Fibroblast of lung (primary cell): ENCODE measurements at regions not wholly inside any gene's neighbourhood (a gene's known extent, or its start where the extent isn't known, plus 50 kb on each side); places are given as distances from the start of the nearest gene placed in this dataset.
"Not testable (repeated sequence)": the region's sequence is repeated elsewhere in the genome, so short reads cannot be mapped to it uniquely, and the experiment has no call there.

Experiments
- DNase-seq, 2 donors: peaks; one replicate each; pipeline versions ENCODE4 v3.0.0 to v3.0.0-alpha.2; 2010; ENCODE audit warnings: low read depth in 2 of 2
- H2AFZ ChIP-seq: 2 replicates; pipeline ENCODE4 v1.5.1; 2012; ENCODE audit warnings: low read length, control low read depth, inconsistent platforms
- H3K27ac ChIP-seq: 2 replicates; pipeline ENCODE4 v1.5.1; 2011; ENCODE audit warnings: low read length, control low read depth; ENCODE audit not compliant: insufficient read depth
- H3K27me3 ChIP-seq: 2 replicates; pipeline ENCODE4 v1.5.1; 2011; ENCODE audit warnings: mild to moderate bottlenecking, low read length; ENCODE audit not compliant: control insufficient read depth, insufficient read depth
- H3K36me3 ChIP-seq: 2 replicates; pipeline ENCODE4 v1.5.1; 2011; ENCODE audit warnings: low read length; ENCODE audit not compliant: control insufficient read depth, insufficient read depth
- H3K4me1 ChIP-seq: 2 replicates; pipeline ENCODE4 v1.5.1; 2011; ENCODE audit warnings: low read length; ENCODE audit not compliant: control insufficient read depth, insufficient read depth; ENCODE audit errors: extremely low read depth
- H3K4me2 ChIP-seq: 2 replicates; pipeline ENCODE4 v1.5.1; 2011; ENCODE audit warnings: low read length, control low read depth; ENCODE audit not compliant: insufficient read depth; ENCODE audit errors: extremely low read depth
- H3K4me3 ChIP-seq, 4 experiments: fragments of 200-600 bp in 1 of 4; sonication (generic) in 1 of 4; replicated peaks in 1 of 4; 2 replicates each; pipeline ENCODE4 v1.5.1; 2011 to 2016; ENCODE audit warnings: low read length in 4 of 4, low read depth in 3 of 4, mild to moderate bottlenecking in 3 of 4, control low read depth in 2 of 4, inconsistent platforms in 1 of 4, mixed read lengths in 1 of 4; ENCODE audit not compliant: insufficient read depth in 1 of 4; ENCODE audit errors: control extremely low read depth in 1 of 4
- H3K79me2 ChIP-seq: 2 replicates; pipeline ENCODE4 v1.5.1; 2012; ENCODE audit warnings: mild to moderate bottlenecking, low read length, inconsistent platforms; ENCODE audit not compliant: control insufficient read depth, insufficient read depth
- H3K9ac ChIP-seq: 2 replicates; pipeline ENCODE4 v1.5.1; 2011; ENCODE audit warnings: mild to moderate bottlenecking, low read length, control low read depth; ENCODE audit not compliant: insufficient read depth
- H3K9me3 ChIP-seq: 2 replicates; pipeline ENCODE4 v1.5.1; 2012; ENCODE audit warnings: low read depth, low read length; ENCODE audit not compliant: control insufficient read depth, insufficient read depth
- H4K20me1 ChIP-seq: 2 replicates; pipeline ENCODE4 v1.5.1; 2011; ENCODE audit warnings: low read length; ENCODE audit not compliant: control insufficient read depth, insufficient read depth; ENCODE audit errors: extremely low read depth
- CTCF ChIP-seq, 2 donors: IDR thresholded peaks in 1 of 2; conservative IDR thresholded peaks in 1 of 2; 1 replicate in 1 of 2; 2 replicates in 1 of 2; pipeline ENCODE4 v1.5.1; 2011 to 2012; ENCODE audit warnings: low read length in 2 of 2, control low read depth in 1 of 2, inconsistent platforms in 1 of 2, low read depth in 1 of 2, mild to moderate bottlenecking in 1 of 2
- EZH2 ChIP-seq: IDR thresholded peaks from 2 replicates; pipeline ENCODE4 v1.5.1; 2012; ENCODE audit warnings: low read length, control low read depth, mild to moderate bottlenecking; ENCODE audit errors: missing control alignments

- Histone ChIP-seq H3K27me3 (no peaks in the 10 kb centered on the region), H3K4me2 (no peak overlapping the region), H3K9ac (no peak overlapping the region), H4K20me1 (no peaks in the 10 kb centered on the region), H3K4me3 (no peak overlapping the region), H3K27ac (no peak overlapping the region), H3K9me3 (no peaks in the 10 kb centered on the region), H2AFZ (no peak overlapping the region), H3K36me3 (no peaks in the 10 kb centered on the region), H3K4me1 (no peaks in the 10 kb centered on the region), H3K79me2 (no peaks in the 10 kb centered on the region)
- TF ChIP-seq CTCF (conservative IDR thresholded peaks at IDR 0.05 in 1 of 2, IDR thresholded peaks at IDR 0.05 in 1 of 2; ENCODE audit: low read depth in 1 of 2, low read length in 2 of 2) (no peak), EZH2 (no peak)
- DNase-seq = no peak
Measured at GRCh38 chr3:176219970-176220369, 977.3 kb downstream of the TBL1XR1 start.

- no peaks in the 10 kb centered on the region for H3K27me3 ChIP-seq
- no peaks in the 10 kb centered on the region for H3K4me1 ChIP-seq
- no peak for DNase-seq
- no peaks in the 10 kb centered on the region for H3K36me3 ChIP-seq
- no peaks in the 10 kb centered on the region for H3K79me2 ChIP-seq
- H3K9me3 ChIP-seq = no peaks in the 10 kb centered on the region
- no peak overlapping the region for H3K4me2 ChIP-seq
- H3K4me3 ChIP-seq = no peak overlapping the region
- no peak overlapping the region for H2AFZ ChIP-seq
- no peaks in the 10 kb centered on the region for H4K20me1 ChIP-seq
- no peak for TF ChIP-seq EZH2
- no peak for TF ChIP-seq CTCF (conservative IDR thresholded peaks at IDR 0.05 in 1 of 2, IDR thresholded peaks at IDR 0.05 in 1 of 2; ENCODE audit: low read depth in 1 of 2, low read length in 2 of 2)
- no peak overlapping the region for H3K27ac ChIP-seq
- no peak overlapping the region for H3K9ac ChIP-seq
Measured at GRCh38 chr3:176214758-176215157, 982.5 kb downstream of the TBL1XR1 start.

GRCh38 chr3:176213314-176213713, 984.0 kb downstream of the TBL1XR1 start:
- H3K4me1 ChIP-seq, H3K9ac ChIP-seq, H3K36me3 ChIP-seq, H2AFZ ChIP-seq, H3K4me3 ChIP-seq, H3K4me2 ChIP-seq, H4K20me1 ChIP-seq, H3K27ac ChIP-seq, H3K27me3 ChIP-seq, H3K9me3 ChIP-seq, DNase-seq, H3K79me2 ChIP-seq: not testable (repeated sequence)

- Histone ChIP-seq H3K4me2 (no peak overlapping the region), H3K4me3 (no peak overlapping the region), H3K36me3 (no peaks in the 10 kb centered on the region), H3K4me1 (no peaks in the 10 kb centered on the region), H3K9me3 (no peaks in the 10 kb centered on the region), H3K27ac (no peak overlapping the region), H3K79me2 (no peaks in the 10 kb centered on the region), H4K20me1 (no peaks in the 10 kb centered on the region), H3K27me3 (no peaks in the 10 kb centered on the region), H3K9ac (no peak overlapping the region), H2AFZ (no peak overlapping the region)
- TF ChIP-seq CTCF (conservative IDR thresholded peaks at IDR 0.05 in 1 of 2, IDR thresholded peaks at IDR 0.05 in 1 of 2; ENCODE audit: low read depth in 1 of 2, low read length in 2 of 2) (no peak), EZH2 (no peak)
- no peak for DNase-seq
Measured at GRCh38 chr3:176208915-176209314, 988.4 kb downstream of the TBL1XR1 start.
